ENCODE measurements at regions not wholly inside any gene's neighbourhood (a gene's known extent, or its start where the extent isn't known, plus 50 kb on each side); places are given as distances from the start of the nearest gene placed in this dataset.
"Not testable (repeated sequence)": the region's sequence is repeated elsewhere in the genome, so short reads cannot be mapped to it uniquely, and the experiment has no call there.

DNA sequence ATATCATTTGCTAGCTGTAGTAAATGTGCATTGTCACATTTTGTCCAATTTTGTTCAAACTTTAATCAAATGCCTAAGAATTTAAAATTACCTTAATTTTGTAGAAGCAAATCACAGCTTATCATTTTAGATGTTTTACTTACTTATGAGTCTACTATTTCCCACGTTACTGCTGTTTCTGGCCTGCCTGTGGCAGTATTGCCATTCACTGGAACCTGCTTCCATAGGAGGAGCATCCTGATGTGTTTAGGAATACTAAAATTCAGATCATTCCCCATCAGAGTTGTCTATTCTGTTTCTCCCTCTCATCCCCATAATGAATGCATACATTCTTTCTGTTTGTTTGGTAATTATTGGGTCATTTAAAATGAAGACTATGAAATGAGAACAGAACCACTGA is 119.5 kb upstream of the SNRPN start:
- no peak for DNase-seq (ENCODE audit: low read depth)

GRCh38 chr15:24848050-24848449 is 106.7 kb upstream of the SNRPN start:
- peak; percentile 51 for DNase-seq (ENCODE audit: low read depth)

GRCh38 chr15:24856397-24857390 is 98.1 kb upstream of the SNRPN start:
- no peak for DNase-seq (ENCODE audit: low read depth)

DNA sequence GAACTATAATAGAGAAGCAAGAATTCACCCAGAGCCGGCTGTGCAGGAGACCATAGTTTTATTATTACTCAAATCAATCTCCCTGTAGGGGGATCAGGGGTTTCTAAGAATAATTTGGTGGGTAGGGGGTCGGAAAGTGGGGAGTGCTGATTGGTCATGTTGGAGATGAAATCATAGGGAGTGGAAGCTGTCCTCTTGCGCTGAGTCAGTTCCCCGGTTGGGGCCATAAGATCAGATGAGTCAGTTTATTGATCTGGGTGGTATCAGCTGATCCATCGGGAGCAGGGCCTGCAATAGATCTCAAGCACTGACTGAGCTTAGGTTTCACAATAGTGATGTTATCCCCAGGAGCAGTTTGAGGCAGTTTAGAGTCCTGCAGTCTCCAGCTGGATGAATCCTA is 97.0 kb upstream of the SNRPN start:
- no peak for DNase-seq (ENCODE audit: low read depth)

DNA sequence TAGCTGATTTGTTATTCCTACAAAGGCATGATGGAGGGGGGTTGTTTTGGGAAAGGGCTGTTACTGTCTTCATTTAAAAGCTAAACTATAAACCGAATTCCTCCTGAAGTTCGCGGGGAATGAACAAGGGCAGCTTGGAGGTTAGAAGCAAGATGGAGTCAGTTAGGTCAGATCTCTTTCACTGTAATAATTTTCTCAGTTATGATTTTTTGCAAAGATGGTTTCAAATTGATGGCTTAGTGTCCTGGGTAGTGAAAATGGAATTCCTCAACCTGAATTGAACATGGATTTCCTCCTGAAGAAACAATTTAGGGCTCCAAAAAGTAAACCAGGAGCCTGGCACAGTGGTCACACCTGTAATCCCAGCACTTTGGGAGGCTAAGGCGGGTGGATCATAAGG is 96.6 kb upstream of the SNRPN start:
- DNase-seq (ENCODE audit: low read depth): not testable (repeated sequence)

DNA sequence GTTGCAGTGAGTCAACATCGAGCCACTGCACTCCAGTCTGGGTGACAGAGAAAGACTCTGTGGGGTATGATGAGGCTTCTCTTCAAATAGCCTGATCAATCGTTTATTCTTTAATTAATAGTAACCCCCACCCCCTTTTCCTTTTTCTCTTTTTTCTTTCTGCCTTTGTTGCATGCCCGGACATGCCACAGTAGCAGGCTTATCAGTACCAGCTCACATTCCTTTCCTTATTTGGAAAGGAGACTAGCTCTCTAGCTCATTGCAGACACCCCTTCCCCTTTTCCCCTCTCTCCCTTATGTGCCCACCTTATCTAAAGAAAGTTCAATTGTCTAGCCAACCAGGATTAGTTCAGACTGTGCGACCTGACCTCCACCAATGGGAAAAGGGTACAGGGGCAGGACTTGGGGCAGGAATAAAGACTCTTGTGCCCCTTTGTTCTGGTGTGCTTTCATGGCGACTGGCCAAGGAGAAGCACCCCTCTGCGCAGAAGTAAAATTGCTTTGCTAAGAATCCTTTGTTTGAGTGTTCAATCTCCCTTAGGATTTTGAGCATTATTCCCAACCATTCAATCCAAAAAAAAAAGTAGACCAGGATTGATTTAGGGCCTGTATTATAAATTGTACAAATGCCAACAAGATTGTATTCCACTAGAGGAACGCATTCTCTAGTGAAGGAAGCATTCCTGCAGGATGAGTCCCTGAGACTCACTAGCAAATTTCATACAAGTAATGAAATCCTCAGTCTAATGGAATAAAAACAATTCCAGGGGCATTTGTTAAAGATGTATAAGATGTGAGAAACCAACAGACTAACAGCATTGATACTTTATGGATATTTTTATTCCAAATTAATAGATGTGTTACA is 95.8 kb upstream of the SNRPN start:
- no peak for DNase-seq (ENCODE audit: low read depth)

DNA sequence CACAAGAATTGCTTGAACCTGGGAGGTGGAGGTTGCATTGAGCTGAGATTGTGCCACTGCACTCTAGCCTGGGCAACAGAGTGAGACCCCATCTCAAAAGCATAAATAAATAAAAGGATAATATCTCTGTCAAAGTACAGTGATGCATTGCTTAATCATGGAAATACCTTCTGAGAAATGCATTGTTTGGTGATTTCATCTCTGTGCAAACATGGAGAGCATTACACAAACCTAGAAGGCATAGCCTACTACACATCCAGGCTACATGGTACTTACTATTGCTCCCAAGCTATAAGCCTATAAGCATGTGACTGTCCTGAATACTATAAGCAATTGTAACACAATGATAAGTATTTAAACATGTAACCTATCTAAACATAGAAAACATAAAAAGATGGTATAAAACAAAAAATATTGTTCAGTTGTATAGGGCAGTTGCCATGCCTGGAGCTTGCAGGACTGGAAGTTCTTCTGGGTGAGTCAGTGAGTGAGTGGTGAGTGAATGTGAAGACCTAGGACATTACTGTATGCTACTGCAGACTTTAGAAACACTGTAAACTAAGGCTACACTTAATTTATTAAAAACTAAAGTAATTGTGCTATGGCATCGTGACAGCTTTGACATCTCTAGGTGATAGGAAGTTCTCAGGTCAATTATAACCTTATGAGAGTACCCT is 93.6 kb upstream of the SNRPN start:
- no peak for DNase-seq (ENCODE audit: low read depth)

DNA sequence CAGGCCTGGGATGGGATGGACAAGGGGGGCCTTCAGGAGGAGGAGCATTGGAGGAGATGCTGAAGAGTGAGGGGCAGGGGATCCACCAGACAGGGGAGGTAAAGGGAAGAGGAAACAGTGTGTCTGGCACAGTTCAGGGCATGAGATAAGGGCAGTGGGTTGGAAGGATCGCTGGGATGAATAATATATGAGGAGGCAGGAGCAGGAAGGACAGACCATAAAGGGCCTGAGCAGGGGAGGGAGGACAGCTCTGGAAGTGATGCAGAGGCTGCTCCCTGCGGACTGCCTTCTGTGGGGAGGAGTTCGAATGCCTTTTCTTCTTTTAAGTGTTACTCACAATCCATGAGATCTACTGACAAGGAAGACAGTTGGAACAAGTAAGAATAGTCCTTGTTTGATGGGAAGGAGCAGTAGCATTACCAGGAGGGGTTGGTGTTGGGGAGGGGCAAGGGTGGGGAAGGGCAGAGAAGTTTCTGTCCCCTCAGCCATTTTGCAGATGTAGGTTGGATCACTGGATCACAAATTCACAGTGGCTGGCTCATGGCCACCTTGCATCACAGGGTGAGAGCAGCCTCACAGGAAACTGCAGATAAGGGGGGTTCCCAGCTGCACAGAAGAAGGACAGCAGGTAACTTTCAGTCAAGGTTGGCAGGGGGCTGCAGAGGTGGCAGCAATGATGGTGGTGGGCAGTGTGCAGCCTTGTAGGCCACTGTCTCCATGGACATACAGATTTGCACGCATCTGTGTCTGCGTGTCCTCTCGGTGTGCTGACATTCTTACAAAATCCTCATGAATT is 91.9 kb upstream of the SNRPN start:
- DNase-seq (ENCODE audit: low read depth): no peak

DNA sequence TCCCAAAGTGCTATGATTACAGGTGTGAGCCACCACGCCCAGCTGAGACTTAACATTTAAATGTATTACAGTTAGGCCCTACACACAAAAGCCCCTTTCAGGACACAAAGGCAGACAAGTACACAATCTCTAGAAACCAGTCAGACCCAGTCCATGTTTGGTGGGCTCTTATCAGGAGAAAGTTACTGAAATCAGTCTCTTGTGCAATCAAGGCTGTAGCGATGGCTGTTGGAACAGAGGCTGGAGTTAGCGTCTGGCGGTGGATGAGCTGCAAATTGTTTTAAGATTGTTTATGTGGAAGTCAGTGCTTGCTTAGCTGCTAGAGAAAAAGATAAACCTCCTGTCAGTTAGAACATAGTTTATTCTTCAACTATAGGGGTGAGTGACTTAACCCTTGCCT is 89.5 kb upstream of the SNRPN start:
- DNase-seq (ENCODE audit: low read depth): no peak

DNA sequence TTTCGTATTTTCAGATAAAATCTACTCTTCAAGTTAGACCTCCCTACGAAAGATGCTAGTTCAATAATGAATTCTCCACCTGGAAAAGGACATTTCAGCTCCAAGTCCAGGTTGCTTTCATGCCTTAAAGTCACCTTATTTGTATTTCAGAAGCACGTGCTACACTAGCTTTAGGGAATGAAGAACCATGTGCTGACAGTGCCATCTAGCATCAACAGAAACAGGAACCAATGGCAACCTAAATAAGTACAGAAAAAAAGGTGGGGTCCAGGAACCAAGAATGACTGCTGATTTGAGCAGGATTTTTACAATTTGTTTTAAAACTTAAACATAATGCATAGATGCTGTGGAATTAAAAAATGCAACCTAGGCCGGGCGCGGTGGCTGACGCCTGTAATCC is 77.6 kb upstream of the SNRPN start:
- no peak for DNase-seq (ENCODE audit: low read depth)

- DNase-seq (ENCODE audit: low read depth): peak; percentile 49
Measured at GRCh38 chr15:24878153-24878552, 76.6 kb upstream of the SNRPN start.

DNA sequence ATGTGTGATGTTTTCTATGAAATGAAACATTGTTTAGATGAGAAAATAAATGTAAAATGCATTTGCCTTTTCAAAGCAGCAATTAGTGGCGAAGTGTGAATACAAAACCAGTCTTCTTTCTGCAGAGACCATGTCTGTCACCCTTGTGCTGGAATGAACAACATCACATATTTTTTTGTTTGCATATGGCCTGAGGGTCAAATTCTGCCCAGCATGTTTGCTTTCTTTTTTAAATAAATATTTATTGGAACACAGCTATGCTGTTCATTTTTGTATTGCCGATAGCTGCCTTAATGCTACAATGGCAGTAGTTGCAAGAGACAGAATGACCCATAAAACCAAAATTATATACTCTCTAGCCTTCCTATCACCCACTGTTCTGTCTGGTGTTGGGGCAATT is 75.3 kb upstream of the SNRPN start:
- DNase-seq (ENCODE audit: low read depth): no peak

- DNase-seq (ENCODE audit: low read depth): no peak
Measured at GRCh38 chr15:24880663-24881062, 74.1 kb upstream of the SNRPN start.

DNA sequence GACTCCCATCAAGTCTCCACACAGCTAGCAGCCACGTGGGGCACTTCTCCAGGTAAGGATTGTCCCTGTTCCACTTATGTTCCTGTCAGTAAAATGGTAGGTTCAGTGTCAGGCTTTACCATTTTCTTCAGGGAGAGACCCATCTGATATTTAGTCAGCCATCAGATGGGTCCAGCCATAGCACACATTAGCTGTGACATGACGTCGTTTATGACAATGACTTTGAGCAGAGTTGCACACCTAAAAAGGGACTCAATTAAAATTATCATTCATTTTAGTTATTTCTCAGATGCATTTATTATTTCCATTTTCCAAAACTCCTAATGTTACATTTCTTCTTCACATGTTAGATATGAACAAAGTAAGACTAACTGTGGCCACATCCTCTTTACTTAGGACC is 68.2 kb upstream of the SNRPN start:
- DNase-seq (ENCODE audit: low read depth): no peak

GRCh38 chr15:24898715-24899272 is 56.0 kb upstream of the SNRPN start:
- DNase-seq (ENCODE audit: low read depth): no peak

GRCh38 chr15:24899367-24899766 is 55.4 kb upstream of the SNRPN start:
- DNase-seq (ENCODE audit: low read depth): no peak

DNA sequence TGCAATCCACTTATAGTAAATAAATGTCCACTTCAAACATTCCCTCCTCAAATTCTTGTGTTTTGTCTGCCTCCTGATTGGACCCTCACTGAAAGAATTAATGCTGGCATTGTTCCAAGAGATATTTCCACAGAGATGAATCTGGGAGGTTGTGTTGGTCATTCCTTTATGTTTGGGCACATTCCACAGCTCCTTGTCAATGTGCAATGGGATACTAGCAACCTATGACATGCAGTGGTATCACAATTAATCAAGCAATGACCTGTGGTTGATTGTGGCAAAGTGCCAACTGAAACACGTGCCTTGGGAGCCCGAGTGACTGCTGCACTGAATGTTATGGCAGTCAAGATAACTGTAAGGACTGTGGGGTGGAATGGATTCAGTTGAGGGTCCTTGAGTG is 55.0 kb upstream of the SNRPN start:
- no peak for DNase-seq (ENCODE audit: low read depth)

- no peak for DNase-seq (ENCODE audit: low read depth)
Measured at GRCh38 chr15:24901409-24901808, 53.4 kb upstream of the SNRPN start.

All from RPMI7951 (cell line).